H1 (cell line): ENCODE measurements at regions not wholly inside any gene's neighbourhood (a gene's known extent, or its start where the extent isn't known, plus 50 kb on each side); places are given as distances from the start of the nearest gene placed in this dataset.

Experiments
- CTCF ChIA-PET: fragments of 300-600 bp; sonication (Branson Sonifier 250); formaldehyde crosslinking; loops from one replicate; lab custom pipeline; 2021; ENCODE audit not compliant: partially characterized antibody; lab: Charles Lee
- POLR2A ChIA-PET: fragments of 300-600 bp; sonication (Branson Sonifier 250); formaldehyde crosslinking; loops from one replicate; lab custom pipeline; 2021; ENCODE audit warnings: inconsistent platforms; ENCODE audit not compliant: partially characterized antibody; lab: Charles Lee
- DNase-seq, 2 experiments: peaks; one replicate each; pipeline versions ENCODE4 v3.0.0 to v3.0.0-alpha.2; 2010 to 2022; ENCODE audit warnings: low spot score in 2 of 2, low read depth in 1 of 2, mixed read lengths in 1 of 2
- FAIRE-seq: peaks from 2 replicates; lab custom pipeline; 2011; peaks lifted over from hg19 to GRCh38; lab: Jason Lieb, UNC
- H2AFZ ChIP-seq: 2 replicates; pipeline ENCODE4 v1.8.1; 2012; ENCODE audit warnings: low read length, inconsistent platforms
- H2AK5ac ChIP-seq: 2 replicates; pipeline ENCODE4 v1.6.1; 2013; ENCODE audit warnings: low read depth, low read length
- H2BK120ac ChIP-seq: replicated peaks from 2 replicates; pipeline ENCODE3; 2013; ENCODE audit warnings: low read depth, low read length, inconsistent platforms
- H2BK12ac ChIP-seq: 2 replicates; pipeline ENCODE4 v1.6.1; 2013; ENCODE audit warnings: low read depth, low read length
- H2BK15ac ChIP-seq: 2 replicates; pipeline ENCODE4 v1.6.1; 2013; ENCODE audit warnings: low read length
- H2BK20ac ChIP-seq: 2 replicates; pipeline ENCODE4 v1.6.1; 2013; ENCODE audit warnings: low read length
- H2BK5ac ChIP-seq: 2 replicates; pipeline ENCODE4 v1.6.1; 2013; ENCODE audit warnings: low read depth, low read length
- H3K14ac ChIP-seq: 2 replicates; pipeline ENCODE4 v1.6.1; 2013; ENCODE audit warnings: inconsistent platforms; ENCODE audit not compliant: insufficient read length
- H3K18ac ChIP-seq: 2 replicates; pipeline ENCODE4 v1.6.1; 2013; ENCODE audit warnings: low read length; ENCODE audit errors: extremely low read depth
- H3K23ac ChIP-seq: 2 replicates; pipeline ENCODE4 v1.6.1; 2013; ENCODE audit warnings: inconsistent platforms; ENCODE audit not compliant: insufficient read length
- H3K23me2 ChIP-seq: 2 replicates; pipeline ENCODE4 v1.6.1; 2013; ENCODE audit warnings: low read depth, low read length
- H3K27ac ChIP-seq: 2 replicates; pipeline ENCODE4 v1.6.1; 2011; ENCODE audit warnings: low read depth, low read length, inconsistent platforms
- H3K27me3 ChIP-seq, 4 experiments: replicated peaks in 1 of 4; 1 replicate in 1 of 4; 2 replicates in 3 of 4; pipeline versions ENCODE4 v1.6.1 to v1.8.1; 2011 to 2013; ENCODE audit warnings: low read length in 3 of 4, mild to moderate bottlenecking in 3 of 4, inconsistent platforms in 2 of 4, mixed read lengths in 2 of 4, moderate library complexity in 1 of 4; ENCODE audit not compliant: control insufficient read depth in 3 of 4, insufficient read depth in 3 of 4; ENCODE audit errors: extremely low read depth in 1 of 4
- H3K36me3 ChIP-seq, 4 experiments: 2 replicates each; pipeline versions ENCODE4 v1.6.1 to v1.8.1; 2011 to 2013; ENCODE audit warnings: mild to moderate bottlenecking in 4 of 4, low read length in 3 of 4, moderate library complexity in 2 of 4, control low read depth in 1 of 4, inconsistent platforms in 1 of 4; ENCODE audit not compliant: insufficient read depth in 4 of 4, control insufficient read depth in 2 of 4
- H3K4ac ChIP-seq: replicated peaks from 2 replicates; pipeline ENCODE3; 2013; ENCODE audit warnings: low read length, low read depth, mixed read lengths, inconsistent platforms; ENCODE audit not compliant: insufficient read length
- H3K4me1 ChIP-seq, 4 experiments: replicated peaks in 1 of 4; 1 replicate in 1 of 4; 2 replicates in 3 of 4; pipeline versions ENCODE4 v1.6.1 to v1.8.1; 2011 to 2013; ENCODE audit warnings: low read length in 3 of 4, inconsistent platforms in 2 of 4, mixed read lengths in 1 of 4; ENCODE audit not compliant: insufficient read depth in 4 of 4, control insufficient read depth in 3 of 4
- H3K4me2 ChIP-seq, 2 experiments: 2 replicates each; pipeline versions ENCODE4 v1.6.1 to v1.8.1; 2011 to 2013; ENCODE audit warnings: low read depth in 2 of 2, low read length in 2 of 2, control low read depth in 1 of 2, inconsistent platforms in 1 of 2, mild to moderate bottlenecking in 1 of 2; ENCODE audit not compliant: insufficient read depth in 1 of 2
- H3K4me3 ChIP-seq, 4 experiments: fragments of 200-600, 300-600 bp in 1 of 4; sonication (generic), shearing (Covaris generic), sonication (Bioruptor Twin) in 1 of 4; 2 replicates each; pipeline versions ENCODE4 v1.5.1 to v1.8.1; 2011 to 2016; ENCODE audit warnings: low read length in 4 of 4, low read depth in 3 of 4, control low read depth in 2 of 4, inconsistent platforms in 2 of 4, mild to moderate bottlenecking in 2 of 4, mixed read lengths in 1 of 4, moderate library complexity in 1 of 4; ENCODE audit not compliant: insufficient read depth in 2 of 4; ENCODE audit errors: extremely low read depth in 1 of 4
- H3K56ac ChIP-seq: replicated peaks from 2 replicates; pipeline ENCODE3; 2013; ENCODE audit warnings: low read depth, mild to moderate bottlenecking, mixed read lengths, low read length, inconsistent platforms; ENCODE audit not compliant: insufficient read length
- H3K79me1 ChIP-seq: 2 replicates; pipeline ENCODE4 v1.6.1; 2013; ENCODE audit warnings: low read depth, low read length, control low read depth
- H3K79me2 ChIP-seq, 2 experiments: 2 replicates each; pipeline versions ENCODE4 v1.6.1 to v1.8.1; 2012 to 2013; ENCODE audit warnings: low read length in 2 of 2, mild to moderate bottlenecking in 2 of 2, inconsistent platforms in 1 of 2; ENCODE audit not compliant: insufficient read depth in 2 of 2, control insufficient read depth in 1 of 2
- H3K9ac ChIP-seq, 4 experiments: replicated peaks in 1 of 4; 1 replicate in 1 of 4; 2 replicates in 3 of 4; pipeline versions ENCODE4 v1.6.1 to v1.8.1; 2011 to 2013; ENCODE audit warnings: low read depth in 3 of 4, low read length in 3 of 4, control low read depth in 2 of 4, mild to moderate bottlenecking in 2 of 4, moderate library complexity in 2 of 4, inconsistent platforms in 1 of 4; ENCODE audit errors: extremely low read depth in 1 of 4
- H3K9me3 ChIP-seq, 2 experiments: 2 replicates each; pipeline versions ENCODE4 v1.6.1 to v1.8.1; 2012 to 2013; ENCODE audit warnings: mild to moderate bottlenecking in 2 of 2, moderate library complexity in 2 of 2, control low read depth in 1 of 2, inconsistent platforms in 1 of 2, low read depth in 1 of 2, low read length in 1 of 2, mixed read lengths in 1 of 2; ENCODE audit not compliant: insufficient read depth in 2 of 2
- H4K20me1 ChIP-seq, 2 experiments: replicated peaks in 1 of 2; 2 replicates each; pipeline versions ENCODE3 to v1.8.1; 2011 to 2013; ENCODE audit warnings: inconsistent platforms in 2 of 2, low read length in 2 of 2, mild to moderate bottlenecking in 1 of 2; ENCODE audit not compliant: insufficient read depth in 2 of 2, control insufficient read depth in 1 of 2
- H4K5ac ChIP-seq: 2 replicates; pipeline ENCODE4 v1.6.1; 2013; ENCODE audit warnings: low read length, low read depth, mixed read lengths, inconsistent platforms; ENCODE audit not compliant: insufficient read length
- H4K8ac ChIP-seq: 2 replicates; pipeline ENCODE4 v1.8.0; 2013; ENCODE audit warnings: mild to moderate bottlenecking, moderate library complexity, low read length, inconsistent platforms; ENCODE audit not compliant: insufficient read depth; ENCODE audit errors: extremely low read depth
- H4K91ac ChIP-seq: replicated peaks from 2 replicates; pipeline ENCODE3; 2013; ENCODE audit warnings: low read length, mixed read lengths, inconsistent platforms; ENCODE audit not compliant: insufficient read length
- ATF2 ChIP-seq: IDR thresholded peaks from 2 replicates; pipeline ENCODE4 v1.6.1; 2012; ENCODE audit warnings: low read length, inconsistent platforms
- CBX8 ChIP-seq: fragments of 300-800, 300-1000 bp; sonication (generic); IDR thresholded peaks from 2 replicates; pipeline ENCODE4 v1.7.1; 2016; ENCODE audit warnings: low read depth, low read length, borderline replicate concordance
- CEBPB ChIP-seq: IDR thresholded peaks from 2 replicates; pipeline ENCODE4 v1.6.1; 2012; ENCODE audit warnings: low read depth, low read length
- GABPA ChIP-seq: IDR thresholded peaks from 2 replicates; pipeline ENCODE4 v1.6.1; 2011; ENCODE audit warnings: mild to moderate bottlenecking, low read length, moderate library complexity, borderline replicate concordance; ENCODE audit not compliant: insufficient read depth
- HDAC6 ChIP-seq: IDR thresholded peaks from one replicate; pipeline ENCODE4 v1.7.1; 2012; ENCODE audit warnings: low read depth, mild to moderate bottlenecking, inconsistent platforms, low read length, moderate library complexity
- KDM4A ChIP-seq: IDR thresholded peaks from one replicate; pipeline ENCODE4 v1.7.1; 2012; ENCODE audit warnings: low read depth, mild to moderate bottlenecking, moderate library complexity, low read length, inconsistent platforms; ENCODE audit not compliant: severe bottlenecking
- NRF1 ChIP-seq: IDR thresholded peaks from 2 replicates; pipeline ENCODE4 v1.6.1; 2011; ENCODE audit warnings: mild to moderate bottlenecking, low read depth, low read length, improper control_type of control experiment
- RFX5 ChIP-seq: IDR thresholded peaks from 2 replicates; pipeline ENCODE4 v1.6.1; 2011; ENCODE audit warnings: low read depth, low read length, improper control_type of control experiment, borderline replicate concordance
- SP2 ChIP-seq: IDR thresholded peaks from 2 replicates; pipeline ENCODE4 v1.6.1; 2012; ENCODE audit warnings: mild to moderate bottlenecking, low read length, inconsistent platforms
- TAF7 ChIP-seq: optimal IDR thresholded peaks from 2 replicates; pipeline ENCODE3; 2011; ENCODE audit warnings: low read depth, mild to moderate bottlenecking, inconsistent platforms, low read length, moderate library complexity, borderline replicate concordance
- TEAD4 ChIP-seq: IDR thresholded peaks from 2 replicates; pipeline ENCODE4 v1.6.1; 2012; ENCODE audit warnings: low read depth, low read length, inconsistent platforms, mixed read lengths
- WGBS, 2 experiments: shearing (Covaris generic) in 1 of 2; methylation state at CpG; one replicate each; pipeline versions ENCODE4 v1.1.6 to v1.1.7; 2013 to 2015; ENCODE audit warnings: low lambda C conversion rate in 2 of 2, mixed read lengths in 2 of 2, inconsistent platforms in 1 of 2, low coverage in 1 of 2, missing lambda C conversion rate in 1 of 2; ENCODE audit not compliant: insufficient replicate concordance in 2 of 2, insufficient coverage in 1 of 2, insufficient read length in 1 of 2; ENCODE audit errors: extremely low coverage in 1 of 2, missing lambda C conversion rate in 1 of 2; 5-methylcytosine and 5-hydroxymethylcytosine counted together

DNA sequence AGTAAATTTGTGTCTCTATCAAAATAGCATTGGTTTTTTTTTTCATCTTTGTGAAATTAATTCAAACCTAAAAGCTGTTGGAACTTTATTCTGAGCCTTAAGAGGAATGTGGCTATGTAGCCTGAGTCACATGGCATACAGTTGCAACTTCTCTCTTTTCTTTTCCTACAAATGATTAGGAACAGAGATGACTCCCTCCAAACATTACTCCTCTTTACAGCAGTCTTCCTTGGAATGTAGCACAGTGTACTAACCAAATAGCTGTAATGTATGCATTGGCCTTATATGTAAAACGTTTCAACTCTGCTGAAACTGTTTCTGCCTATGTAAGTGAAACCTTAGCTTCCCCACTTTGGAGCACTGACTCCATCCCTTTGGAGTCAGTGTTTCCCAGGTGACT lies 100.9 kb upstream of the MAP1B start:
- Histone ChIP-seq H2BK5ac (no peak overlapping the region), H2AFZ (no peak overlapping the region; the same call in 1 of the 2 replicates), H3K9me3 (no peaks in the 10 kb centered on the region), H3K23me2 (no peaks in the 10 kb centered on the region), H3K56ac (no peak overlapping the region), H2BK20ac (no peak overlapping the region), H2AK5ac (no peak overlapping the region), H3K36me3 (no peaks in the 10 kb centered on the region), H4K5ac (no peak overlapping the region), H2BK15ac (no peak overlapping the region), H4K91ac (no peak overlapping the region), H3K14ac (no peak overlapping the region), H3K9ac (no peak overlapping the region), H3K79me2 (no peaks in the 10 kb centered on the region), H3K4me3 (no peak overlapping the region), H3K4ac (no peak overlapping the region), H4K20me1 (no peaks in the 10 kb centered on the region), H3K4me2 (no peak overlapping the region), H3K18ac (no peak overlapping the region), H2BK120ac (no peak overlapping the region), H3K4me1 (peaks cover 0 to 12% (median 2%) of the 10 kb centered on the region in 4 experiments; a peak in 5 of 7 replicates), H3K27ac (no peak overlapping the region), H3K27me3 (no peaks in the 10 kb centered on the region), H2BK12ac (no peak overlapping the region), H3K23ac (no peak overlapping the region), H3K79me1 (no peaks in the 10 kb centered on the region; the same call in 1 of the 2 replicates), H4K8ac (no peak overlapping the region)
- ChIA-PET CTCF (interaction anchor here (0.6 to 2.0 kb wide), 4 partner anchors 10 to 48 kb away, joined by 3 to 12 read pairs (median 4); no protein-coding TSS in a partner anchor), POLR2A (no interaction called here)
- 33% methylated on average over 1 of the region's 1 CpG; no CpG with 5 or more reads in 1 of the 2 experiments for WGBS, 2 experiments
- TF ChIP-seq CEBPB: no peak
- TF ChIP-seq SP2: no peak
- TF ChIP-seq NRF1: no peak
- no peak for TF ChIP-seq TEAD4
- no peak for TF ChIP-seq TAF7
- no peak for TF ChIP-seq HDAC6
- TF ChIP-seq GABPA: no peak
- TF ChIP-seq RFX5: no peak
- TF ChIP-seq CBX8: no peak
- no peak for TF ChIP-seq KDM4A
- TF ChIP-seq ATF2: no peak
- no peak for FAIRE-seq
- no peak for DNase-seq
